Epidermal melanocyte (primary cell): ENCODE measurements at regions not wholly inside any gene's neighbourhood (a gene's known extent, or its start where the extent isn't known, plus 50 kb on each side); places are given as distances from the start of the nearest gene placed in this dataset.
"Not testable (repeated sequence)": the region's sequence is repeated elsewhere in the genome, so short reads cannot be mapped to it uniquely, and the experiment has no call there.

Experiments
- DNase-seq: peaks from one replicate; pipeline ENCODE4 v3.0.0; 2011; ENCODE audit warnings: low spot score; ENCODE audit not compliant: insufficient read length

DNA sequence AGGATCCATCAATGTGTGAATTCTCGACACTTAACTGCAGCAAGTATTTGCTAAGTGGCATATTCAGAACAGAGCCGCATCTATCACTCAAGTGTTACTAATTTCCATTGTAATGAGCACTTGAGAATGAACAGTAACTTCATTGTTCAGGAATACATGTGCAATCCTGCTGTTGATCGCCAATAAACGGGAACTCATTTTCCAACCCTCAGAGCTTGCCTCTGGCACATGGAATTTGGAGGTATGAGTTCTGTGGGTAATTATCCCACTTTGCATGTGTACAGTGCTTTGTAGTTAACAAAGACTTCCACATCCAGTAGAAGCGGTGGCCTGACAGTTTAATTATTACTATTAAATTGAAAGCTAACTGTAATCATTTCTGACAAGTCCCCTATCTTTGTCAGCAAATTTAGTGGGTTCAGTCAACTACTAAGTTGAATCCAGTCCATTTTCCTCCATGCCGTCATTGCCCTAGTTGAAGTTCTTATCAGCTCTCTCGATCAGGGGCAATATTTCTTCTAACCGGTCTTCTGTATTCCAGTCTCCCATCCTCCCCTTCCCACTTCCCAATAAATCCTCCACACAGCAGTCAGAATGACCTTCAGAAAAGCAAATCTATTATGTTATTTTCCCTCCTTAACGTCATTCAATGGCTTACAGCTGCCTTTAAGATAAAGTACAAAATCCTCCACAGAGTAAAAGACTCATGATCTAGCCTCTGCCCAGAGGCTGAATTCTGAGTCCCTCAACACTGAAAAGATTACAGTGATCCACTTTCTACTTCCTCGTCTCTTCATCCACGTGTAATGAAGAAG lies 62.4 kb upstream of the GBA3 start:
- DNase-seq = not testable (repeated sequence)

- DNase-seq = not testable (repeated sequence)
These were observed 61.6 kb upstream of the GBA3 start for GRCh38 chr4:22631167-22631566.

- DNase-seq = no peak
These were observed 58.1 kb upstream of the GBA3 start for GRCh38 chr4:22634541-22635181.

DNA sequence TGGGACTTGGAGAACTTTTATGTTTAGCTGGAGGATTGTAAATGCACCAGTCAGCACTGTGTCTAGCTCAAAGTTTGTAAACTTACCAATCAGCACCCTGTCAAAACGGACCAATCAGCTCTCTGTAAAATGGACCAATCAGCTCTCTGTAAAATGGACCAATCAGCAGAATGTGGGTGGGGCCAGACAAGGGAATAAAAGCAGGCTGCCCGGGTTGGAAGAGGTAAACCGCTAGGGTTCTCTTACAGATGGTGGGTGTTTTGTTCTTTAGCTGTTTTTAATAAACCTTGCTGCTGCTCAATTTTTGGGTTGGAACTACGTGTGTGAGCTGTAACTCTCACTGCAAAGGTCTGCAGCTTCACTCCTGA lies 57.6 kb upstream of the GBA3 start:
- DNase-seq = not testable (repeated sequence)

DNA sequence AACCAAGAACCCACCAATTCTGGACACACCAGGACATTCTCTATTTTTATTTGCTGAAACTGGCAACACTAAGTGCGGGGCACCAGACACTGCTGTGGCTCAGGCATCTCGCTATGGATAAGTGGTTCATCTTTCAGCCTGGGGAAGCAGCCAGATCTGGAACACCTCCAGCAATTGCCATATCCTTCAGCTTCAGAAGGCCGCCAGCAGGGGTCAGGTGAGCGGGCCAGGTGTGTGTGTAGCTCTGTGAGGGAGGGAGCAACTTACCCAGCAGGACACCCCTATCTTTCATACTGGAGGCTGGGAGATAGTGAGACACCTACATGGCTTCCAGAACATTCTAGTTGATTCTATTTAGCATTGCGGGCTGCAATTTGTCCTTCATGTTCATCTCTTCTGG lies 57.0 kb upstream of the GBA3 start:
- no peak for DNase-seq

- DNase-seq = no peak
These were observed 55.4 kb upstream of the GBA3 start for GRCh38 chr4:22637306-22637705.
